ENCODE measurements at regions not wholly inside any gene's neighbourhood (a gene's known extent, or its start where the extent isn't known, plus 50 kb on each side); places are given as distances from the start of the nearest gene placed in this dataset.

DNA sequence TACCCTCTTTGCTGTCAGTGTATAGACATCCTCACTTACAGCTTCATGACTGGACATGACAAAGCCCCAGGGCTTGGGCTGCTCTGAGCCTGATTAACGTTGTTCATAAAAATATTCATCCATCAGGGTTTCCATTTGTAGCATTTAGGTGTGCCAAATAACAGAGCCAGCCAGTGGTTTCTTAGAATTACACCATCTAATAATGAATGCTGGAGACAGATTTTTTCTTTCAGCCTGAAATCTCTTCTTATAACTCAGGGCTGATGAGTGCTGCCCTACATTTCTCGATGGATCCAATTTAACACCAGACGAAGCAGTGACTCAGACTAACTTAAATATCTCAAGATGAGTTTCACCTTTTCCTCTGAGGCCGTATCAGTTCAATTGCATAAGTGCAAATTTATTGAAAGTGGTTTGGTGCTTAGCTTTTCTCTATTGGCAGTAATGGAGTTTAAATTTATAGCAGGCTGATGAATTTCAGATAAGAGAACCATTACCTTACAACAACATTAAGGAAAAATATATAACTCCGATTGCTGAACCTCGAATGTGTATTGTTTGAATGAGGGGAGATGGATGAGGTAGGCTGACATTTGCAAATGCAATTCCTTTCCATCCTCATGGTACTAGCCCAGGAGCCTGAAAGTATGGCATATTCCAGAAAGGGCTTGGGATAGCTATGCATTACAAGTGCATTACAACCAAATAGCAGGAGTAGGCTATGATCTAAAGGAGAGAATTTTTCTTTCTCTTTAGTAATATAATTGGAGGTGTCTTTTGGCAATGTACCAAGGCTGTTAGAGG lies 900.6 kb downstream of the KCNMA1 start:
- TF ChIP-seq, protein P1, sequence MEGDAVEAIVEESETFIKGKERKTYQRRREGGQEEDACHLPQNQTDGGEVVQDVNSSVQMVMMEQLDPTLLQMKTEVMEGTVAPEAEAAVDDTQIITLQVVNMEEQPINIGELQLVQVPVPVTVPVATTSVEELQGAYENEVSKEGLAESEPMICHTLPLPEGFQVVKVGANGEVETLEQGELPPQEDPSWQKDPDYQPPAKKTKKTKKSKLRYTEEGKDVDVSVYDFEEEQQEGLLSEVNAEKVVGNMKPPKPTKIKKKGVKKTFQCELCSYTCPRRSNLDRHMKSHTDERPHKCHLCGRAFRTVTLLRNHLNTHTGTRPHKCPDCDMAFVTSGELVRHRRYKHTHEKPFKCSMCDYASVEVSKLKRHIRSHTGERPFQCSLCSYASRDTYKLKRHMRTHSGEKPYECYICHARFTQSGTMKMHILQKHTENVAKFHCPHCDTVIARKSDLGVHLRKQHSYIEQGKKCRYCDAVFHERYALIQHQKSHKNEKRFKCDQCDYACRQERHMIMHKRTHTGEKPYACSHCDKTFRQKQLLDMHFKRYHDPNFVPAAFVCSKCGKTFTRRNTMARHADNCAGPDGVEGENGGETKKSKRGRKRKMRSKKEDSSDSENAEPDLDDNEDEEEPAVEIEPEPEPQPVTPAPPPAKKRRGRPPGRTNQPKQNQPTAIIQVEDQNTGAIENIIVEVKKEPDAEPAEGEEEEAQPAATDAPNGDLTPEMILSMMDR (conservative IDR thresholded peaks at IDR 0.05 in 1 of 2, IDR thresholded peaks at IDR 0.05 in 1 of 2; ENCODE audit: low read depth in 1 of 2, low read length in 2 of 2), result no peak
- TF ChIP-seq EZH2 (IDR thresholded peaks at IDR 0.05; ENCODE audit: low read length, missing control alignments), result no peak
